ENCODE measurements at regions not wholly inside any gene's neighbourhood (a gene's known extent, or its start where the extent isn't known, plus 50 kb on each side); places are given as distances from the start of the nearest gene placed in this dataset.

- no peaks in the 10 kb centered on the region for H3K4me1 ChIP-seq (ENCODE audit: insufficient read depth, low read length, poor library complexity, severe bottlenecking)
- no peaks in the 10 kb centered on the region for H3K27me3 ChIP-seq (replicated peaks; ENCODE audit: insufficient read depth, low read depth, low read length, poor library complexity)
- no TSS peak for BruUV-seq (replicated peaks)
- no peaks in the 10 kb centered on the region for H3K9me3 ChIP-seq (ENCODE audit: low read depth, low read length, poor library complexity, severe bottlenecking)
- H3K36me3 ChIP-seq (ENCODE audit: insufficient read depth, low read length, poor library complexity, severe bottlenecking): no peaks in the 10 kb centered on the region
- POLR2A ChIA-PET (ENCODE audit: low non-redundant PET): no interaction called here
- intact Hi-C loops (cut with micrococcal nuclease; ENCODE audit: unreplicated experiment): loop anchor here (10.0 kb wide), 1 partner anchor 395 kb away; no protein-coding TSS in a partner anchor
- CTCF ChIA-PET: no interaction called here
- TF ChIP-seq EZH2 (IDR thresholded peaks at IDR 0.05; ENCODE audit: borderline replicate concordance, low read depth, low read length, poor library complexity, severe bottlenecking) (no peak), CTCF (conservative IDR thresholded peaks at IDR 0.05; ENCODE audit: low read depth, low read length) (no peak)
- DNase-seq (ENCODE audit: low spot score): no peak
- H3K4me3 ChIP-seq (ENCODE audit: low read depth, low read length, poor library complexity, severe bottlenecking): no peak overlapping the region
- no peak overlapping the region for H3K27ac ChIP-seq (ENCODE audit: low read depth, low read length, poor library complexity, severe bottlenecking)
Observed at GRCh38 chr5:104739905-104740304, 1177.3 kb upstream of the NUDT12 start.

GRCh38 chr5:104739503-104739902 is 1176.9 kb upstream of the NUDT12 start:
- no peak for DNase-seq (ENCODE audit: low spot score)
- intact Hi-C loops (cut with micrococcal nuclease; ENCODE audit: unreplicated experiment): loop anchor here (10.0 kb wide), 1 partner anchor 395 kb away; no protein-coding TSS in a partner anchor
- H3K4me3 ChIP-seq (ENCODE audit: low read depth, low read length, poor library complexity, severe bottlenecking): no peak overlapping the region
- TF ChIP-seq EZH2 (IDR thresholded peaks at IDR 0.05; ENCODE audit: borderline replicate concordance, low read depth, low read length, poor library complexity, severe bottlenecking) (no peak), CTCF (conservative IDR thresholded peaks at IDR 0.05; ENCODE audit: low read depth, low read length) (no peak)
- peaks cover under 1% of the 10 kb centered on the region for H3K4me1 ChIP-seq (ENCODE audit: insufficient read depth, low read length, poor library complexity, severe bottlenecking)
- no peaks in the 10 kb centered on the region for H3K9me3 ChIP-seq (ENCODE audit: low read depth, low read length, poor library complexity, severe bottlenecking)
- CTCF ChIA-PET: no interaction called here
- BruUV-seq (replicated peaks): no TSS peak
- H3K27me3 ChIP-seq (replicated peaks; ENCODE audit: insufficient read depth, low read depth, low read length, poor library complexity): no peaks in the 10 kb centered on the region
- POLR2A ChIA-PET (ENCODE audit: low non-redundant PET): no interaction called here
- no peaks in the 10 kb centered on the region for H3K36me3 ChIP-seq (ENCODE audit: insufficient read depth, low read length, poor library complexity, severe bottlenecking)
- no peak overlapping the region for H3K27ac ChIP-seq (ENCODE audit: low read depth, low read length, poor library complexity, severe bottlenecking)

GRCh38 chr5:104736073-104736472 is 1173.5 kb upstream of the NUDT12 start:
- ChIA-PET CTCF (no interaction called here), POLR2A (ENCODE audit: low non-redundant PET) (no interaction called here)
- Histone ChIP-seq H3K4me1 (ENCODE audit: insufficient read depth, low read length, poor library complexity, severe bottlenecking) (peaks cover 26% of the 10 kb centered on the region), H3K36me3 (ENCODE audit: insufficient read depth, low read length, poor library complexity, severe bottlenecking) (no peaks in the 10 kb centered on the region), H3K27ac (ENCODE audit: low read depth, low read length, poor library complexity, severe bottlenecking) (no peak overlapping the region), H3K9me3 (ENCODE audit: low read depth, low read length, poor library complexity, severe bottlenecking) (no peaks in the 10 kb centered on the region), H3K4me3 (ENCODE audit: low read depth, low read length, poor library complexity, severe bottlenecking) (no peak overlapping the region), H3K27me3 (replicated peaks; ENCODE audit: insufficient read depth, low read depth, low read length, poor library complexity) (no peaks in the 10 kb centered on the region)
- no peak for DNase-seq (ENCODE audit: low spot score)
- TF ChIP-seq CTCF (conservative IDR thresholded peaks at IDR 0.05; ENCODE audit: low read depth, low read length): no peak
- no peak for TF ChIP-seq EZH2 (IDR thresholded peaks at IDR 0.05; ENCODE audit: borderline replicate concordance, low read depth, low read length, poor library complexity, severe bottlenecking)
- intact Hi-C loops (cut with micrococcal nuclease; ENCODE audit: unreplicated experiment): loop anchor here (10.0 kb wide), 1 partner anchor 391 kb away; no protein-coding TSS in a partner anchor
- BruUV-seq (replicated peaks): no TSS peak

All from A673 (cell line).